GM12865 (cell line): ENCODE measurements at regions not wholly inside any gene's neighbourhood (a gene's known extent, or its start where the extent isn't known, plus 50 kb on each side); places are given as distances from the start of the nearest gene placed in this dataset.

ENCODE experiments used
- DNase-seq: peaks from one replicate; pipeline ENCODE4 v3.0.0; 2010; ENCODE audit warnings: low read depth
- H3K4me3 ChIP-seq: 2 replicates; pipeline ENCODE4 v1.5.1; 2011; ENCODE audit warnings: mild to moderate bottlenecking, low read depth, low read length, control low read depth
- CTCF ChIP-seq: IDR thresholded peaks from 2 replicates; pipeline ENCODE4 v1.5.1; 2011; ENCODE audit warnings: low read length, control low read depth, low read depth, inconsistent platforms; ENCODE audit not compliant: insufficient read depth; ENCODE audit errors: missing control alignments

GRCh38 chr18:53886058-53886457 is 338.4 kb downstream of the MBD2 start:
- no peak for DNase-seq
- no peak overlapping the region for H3K4me3 ChIP-seq
- TF ChIP-seq CTCF: no peak

DNA sequence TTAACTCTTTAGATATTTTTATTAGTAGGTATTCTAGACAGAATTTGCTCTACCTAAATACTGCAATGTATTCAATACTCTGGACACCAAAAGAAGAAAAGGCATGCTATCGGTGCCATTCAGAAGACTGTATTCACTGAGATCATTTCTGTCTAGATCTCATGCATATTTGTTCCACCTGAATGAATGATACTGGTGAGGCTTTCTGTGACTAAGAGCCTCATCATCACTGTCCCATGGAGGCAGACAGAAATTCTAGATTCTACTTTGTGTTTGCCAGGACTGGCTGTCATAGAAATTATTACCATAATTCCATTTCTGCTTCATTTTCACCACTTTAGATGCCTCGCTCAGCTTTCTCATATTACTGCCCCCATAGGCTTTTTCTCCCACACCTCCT is 340.7 kb downstream of the MBD2 start:
- DNase-seq: no peak
- no peak overlapping the region for H3K4me3 ChIP-seq
- no peak for TF ChIP-seq CTCF

GRCh38 chr18:53874103-53874502 is 350.4 kb downstream of the MBD2 start:
- no peak for TF ChIP-seq CTCF
- no peak overlapping the region for H3K4me3 ChIP-seq
- DNase-seq: no peak

DNA sequence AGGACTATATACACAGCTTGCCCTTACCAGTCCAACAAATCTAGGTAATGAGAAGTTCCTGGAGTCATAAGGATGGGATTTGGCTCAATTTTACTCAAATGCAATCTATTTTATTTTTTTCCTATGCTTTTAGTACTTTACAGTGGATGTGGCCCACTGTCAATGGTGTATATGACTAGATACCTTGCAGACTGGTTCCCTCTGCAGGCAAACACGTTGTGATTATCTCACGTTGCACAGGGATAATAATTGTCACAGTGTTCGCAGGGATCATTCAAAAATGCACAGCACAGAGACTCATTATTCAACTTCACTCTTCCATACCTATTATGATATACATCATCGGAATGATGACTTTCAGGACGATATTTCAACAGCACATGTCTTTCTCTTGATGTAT is 359.7 kb downstream of the MBD2 start:
- TF ChIP-seq CTCF: no peak
- H3K4me3 ChIP-seq: no peak overlapping the region
- no peak for DNase-seq

- DNase-seq: no peak
- no peak for TF ChIP-seq CTCF
- H3K4me3 ChIP-seq: no peak overlapping the region
Measured at GRCh38 chr18:53862921-53863320, 361.5 kb downstream of the MBD2 start.

DNA sequence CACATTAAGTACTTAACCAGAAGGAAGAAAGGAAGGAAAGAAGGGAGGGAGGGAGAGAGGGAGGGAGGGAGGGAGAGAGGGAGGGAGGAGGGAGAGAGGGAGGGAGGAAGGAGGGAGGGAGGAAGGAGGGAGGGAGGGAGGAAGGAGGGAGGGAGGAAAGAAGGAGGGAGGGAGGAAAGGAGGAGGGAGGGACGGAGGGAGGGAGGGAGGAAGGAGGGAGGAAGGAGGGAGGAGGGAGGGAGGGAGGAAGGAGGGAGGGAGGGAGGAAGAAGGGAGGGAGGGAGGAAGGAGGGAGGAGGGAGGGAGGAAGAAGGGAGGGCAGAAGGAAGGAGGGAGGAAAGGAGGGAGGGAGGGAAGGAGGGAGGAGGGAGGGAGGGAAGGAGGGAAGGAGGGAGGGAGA is 363.3 kb downstream of the MBD2 start:
- H3K4me3 ChIP-seq: no peak overlapping the region
- no peak for TF ChIP-seq CTCF
- DNase-seq: no peak

GRCh38 chr18:53859764-53860163 is 364.7 kb downstream of the MBD2 start:
- no peak for TF ChIP-seq CTCF
- DNase-seq: no peak
- no peak overlapping the region for H3K4me3 ChIP-seq
